Choroid plexus epithelial cell (primary cell): ENCODE measurements at regions not wholly inside any gene's neighbourhood (a gene's known extent, or its start where the extent isn't known, plus 50 kb on each side); places are given as distances from the start of the nearest gene placed in this dataset.

Experiments used
- DNase-seq: peaks from one replicate; pipeline ENCODE4 v3.0.0-alpha.2; 2010; ENCODE audit warnings: low read depth
- H3K4me3 ChIP-seq: 2 replicates; pipeline ENCODE4 v1.5.1; 2011; ENCODE audit warnings: low read depth, mild to moderate bottlenecking, control low read depth, low read length, moderate library complexity
- CTCF ChIP-seq: conservative IDR thresholded peaks from 2 replicates; pipeline ENCODE4 v1.5.1; 2011; ENCODE audit warnings: low read depth, mild to moderate bottlenecking, control low read depth, inconsistent platforms, low read length, moderate library complexity

- no peak for TF ChIP-seq CTCF
- no peak for DNase-seq
- H3K4me3 ChIP-seq = no peak overlapping the region
Observed at GRCh38 chr20:36104244-36104643, 50.3 kb upstream of the EPB41L1 start.
